A549 (cell line): ENCODE measurements at regions not wholly inside any gene's neighbourhood (a gene's known extent, or its start where the extent isn't known, plus 50 kb on each side); places are given as distances from the start of the nearest gene placed in this dataset.

ENCODE experiments used
- ATAC-seq, 2 experiments: fragments of 200-7000 bp in 1 of 2; fragments of >200 bp in 1 of 2; cut with Nextera tagmentation in 1 of 2; cut with Tn5 transposase in 1 of 2; 3 replicates each; pipeline versions ENCODE4 v1.8.0 to v1.9.1; 2018 to 2020; ENCODE audit warnings: mild to moderate bottlenecking in 1 of 2, moderate library complexity in 1 of 2
- CTCF ChIA-PET: fragments of 300-600 bp; sonication (Branson Sonifier 250); formaldehyde crosslinking; extraction: SDS; loops from one replicate; lab custom pipeline; 2021; ENCODE audit warnings: antibody characterized with exemption, inconsistent platforms; lab: Yijun Ruan, JAX
- POLR2A ChIA-PET: fragments of 350-600 bp; formaldehyde crosslinking; extraction: SDS; loops from one replicate; lab custom pipeline; 2021; ENCODE audit warnings: antibody characterized with exemption, inconsistent platforms; lab: Yijun Ruan, JAX
- DNase-seq, 2 experiments: peaks; one replicate each; pipeline versions ENCODE4 v3.0.0 to v3.0.0-alpha.2; 2011 to 2016; ENCODE audit warnings: low read depth in 1 of 2, low spot score in 1 of 2
- FAIRE-seq: peaks from 2 replicates; lab custom pipeline; 2011; peaks lifted over from hg19 to GRCh38; lab: Jason Lieb, UNC
- H3K27ac ChIP-seq, 2 experiments: fragments of >200 bp; sonication (Bioruptor Twin); formaldehyde crosslinking; 3 replicates each; pipeline ENCODE4 v1.5.1; 2016 to 2017
- H3K4me1 ChIP-seq: fragments of >200 bp; sonication (Bioruptor Twin); formaldehyde crosslinking; 3 replicates; pipeline ENCODE4 v1.6.1; 2016
- H3K4me2 ChIP-seq: fragments of >200 bp; sonication (Bioruptor Twin); formaldehyde crosslinking; 3 replicates; pipeline ENCODE4 v1.6.1; 2016
- H3K4me3 ChIP-seq: fragments of >200 bp; sonication (Bioruptor Twin); formaldehyde crosslinking; 3 replicates; pipeline ENCODE4 v1.5.1; 2016
- H3K9me3 ChIP-seq: fragments of >200 bp; sonication (Bioruptor Twin); formaldehyde crosslinking; 3 replicates; pipeline ENCODE4 v1.6.1; 2016
- CBX8 ChIP-seq: fragments of 200-600 bp; sonication (generic); IDR thresholded peaks from 2 replicates; pipeline ENCODE4 v1.6.1; 2016
- E2F6 ChIP-seq: IDR thresholded peaks from 2 replicates; pipeline ENCODE4 v1.6.1; 2012; ENCODE audit warnings: low read depth, borderline replicate concordance
- ESRRA ChIP-seq: fragments of 150-350 bp; IDR thresholded peaks from 2 replicates; pipeline ENCODE4 v1.6.1; 2014; ENCODE audit warnings: mild to moderate bottlenecking, low read length, borderline replicate concordance
- FOSB ChIP-seq: fragments of 250-450 bp; sonication (Bioruptor Pico); IDR thresholded peaks from 2 replicates; pipeline ENCODE4 v1.5.0; 2020; ENCODE audit warnings: mild to moderate bottlenecking, moderate library complexity
- FOSL2 ChIP-seq, 2 experiments: fragments of 450-650 bp in 1 of 2; fragments of >200 bp in 1 of 2; sonication (Bioruptor Twin) in 1 of 2; formaldehyde crosslinking; IDR thresholded peaks; 2 replicates each; pipeline versions ENCODE4 v1.5.0 to v1.6.1; 2016 to 2020; ENCODE audit warnings: mild to moderate bottlenecking in 1 of 2, moderate library complexity in 1 of 2
- FOXS1 ChIP-seq: fragments of 250-450 bp; sonication (Bioruptor Pico); IDR thresholded peaks from 2 replicates; pipeline ENCODE4 v1.5.0; 2020; ENCODE audit warnings: mild to moderate bottlenecking, moderate library complexity
- HEYL ChIP-seq: fragments of 250-450 bp; sonication (Bioruptor Pico); IDR thresholded peaks from 2 replicates; pipeline ENCODE4 v1.8.0; 2021; ENCODE audit warnings: mild to moderate bottlenecking, moderate library complexity
- HOXB13 ChIP-seq: fragments of 250-450 bp; sonication (Bioruptor Pico); IDR thresholded peaks from 2 replicates; pipeline ENCODE4 v1.5.0; 2020; ENCODE audit warnings: low read depth, mild to moderate bottlenecking, moderate library complexity
- HOXB5 ChIP-seq: fragments of 250-450 bp; sonication (Bioruptor Pico); IDR thresholded peaks from 2 replicates; pipeline ENCODE4 v1.5.0; 2020; ENCODE audit warnings: mild to moderate bottlenecking, moderate library complexity
- KDM1A ChIP-seq: fragments of 200-600 bp; sonication (generic); IDR thresholded peaks from 2 replicates; pipeline ENCODE4 v1.6.1; 2016; ENCODE audit warnings: low read depth, mild to moderate bottlenecking
- MYC ChIP-seq: IDR thresholded peaks from 2 replicates; pipeline ENCODE4 v1.6.1; 2012; ENCODE audit warnings: mild to moderate bottlenecking, inconsistent platforms, low read length, improper control_type of control experiment, borderline replicate concordance
- NR3C1 ChIP-seq: fragments of >200 bp; sonication (Bioruptor Twin); formaldehyde crosslinking; IDR thresholded peaks from 3 replicates; pipeline ENCODE4 v1.6.1; 2017
- POLR2AphosphoS2 ChIP-seq: conservative IDR thresholded peaks from 2 replicates; pipeline ENCODE4 v1.6.1; 2012; ENCODE audit warnings: low read length, improper control_type of control experiment, inconsistent platforms
- RAD21 ChIP-seq, 2 experiments: fragments of >200 bp in 1 of 2; sonication (Bioruptor Twin) in 1 of 2; formaldehyde crosslinking in 1 of 2; IDR thresholded peaks in 1 of 2; conservative IDR thresholded peaks in 1 of 2; 2 replicates in 1 of 2; 3 replicates in 1 of 2; pipeline ENCODE4 v1.6.1; 2012 to 2018; ENCODE audit warnings: inconsistent platforms in 1 of 2
- RCOR1 ChIP-seq: fragments of 150-350 bp; IDR thresholded peaks from 2 replicates; pipeline ENCODE4 v1.6.1; 2014; ENCODE audit warnings: antibody characterized with exemption, low read length, low read depth
- SREBF2 ChIP-seq: fragments of 450-650 bp; IDR thresholded peaks from 2 replicates; pipeline ENCODE4 v1.6.1; 2014; ENCODE audit warnings: mild to moderate bottlenecking, moderate library complexity
- ZC3H11A ChIP-seq: fragments of 450-650 bp; IDR thresholded peaks from 2 replicates; pipeline ENCODE4 v1.6.1; 2014; ENCODE audit warnings: antibody characterized with exemption, mild to moderate bottlenecking
- ZNF302 ChIP-seq: fragments of 250-450 bp; sonication (Bioruptor Pico); IDR thresholded peaks from 2 replicates; pipeline ENCODE4 v1.9.0; 2021; ENCODE audit warnings: inconsistent platforms, mild to moderate bottlenecking, moderate library complexity
- ZSCAN20 ChIP-seq: fragments of 250-450 bp; sonication (Bioruptor Pico); IDR thresholded peaks from 2 replicates; pipeline ENCODE4 v1.8.0; 2022; ENCODE audit warnings: mild to moderate bottlenecking, moderate library complexity
- WGBS: methylation state at CpG from one replicate; pipeline ENCODE4 v1.1.6; 2017; ENCODE audit errors: missing lambda C conversion rate; 5-methylcytosine and 5-hydroxymethylcytosine counted together
- TF ChIP-seq, protein P1 (sequence below): fragments of 250-450 bp; sonication (Bioruptor Pico); IDR thresholded peaks from 2 replicates; pipeline ENCODE4 v1.5.0; 2021; ENCODE audit warnings: mild to moderate bottlenecking, moderate library complexity, borderline replicate concordance

- CTCF ChIA-PET: no interaction called here
- no peak for FAIRE-seq
- POLR2A ChIA-PET: no interaction called here
- H3K9me3 ChIP-seq: no peaks in the 10 kb centered on the region
- DNase-seq: peak in 1 of 2 experiments; percentile 2
- H3K27ac ChIP-seq: no peak overlapping the region
- no peak overlapping the region for H3K4me3 ChIP-seq
- no peak for TF ChIP-seq E2F6
- no peak for TF ChIP-seq POLR2AphosphoS2
- TF ChIP-seq HOXB13 (CRISPR knock-in tag): no peak
- TF ChIP-seq HOXB5 (CRISPR knock-in tag): no peak
- TF ChIP-seq MYC: no peak
- TF ChIP-seq, protein P1, sequence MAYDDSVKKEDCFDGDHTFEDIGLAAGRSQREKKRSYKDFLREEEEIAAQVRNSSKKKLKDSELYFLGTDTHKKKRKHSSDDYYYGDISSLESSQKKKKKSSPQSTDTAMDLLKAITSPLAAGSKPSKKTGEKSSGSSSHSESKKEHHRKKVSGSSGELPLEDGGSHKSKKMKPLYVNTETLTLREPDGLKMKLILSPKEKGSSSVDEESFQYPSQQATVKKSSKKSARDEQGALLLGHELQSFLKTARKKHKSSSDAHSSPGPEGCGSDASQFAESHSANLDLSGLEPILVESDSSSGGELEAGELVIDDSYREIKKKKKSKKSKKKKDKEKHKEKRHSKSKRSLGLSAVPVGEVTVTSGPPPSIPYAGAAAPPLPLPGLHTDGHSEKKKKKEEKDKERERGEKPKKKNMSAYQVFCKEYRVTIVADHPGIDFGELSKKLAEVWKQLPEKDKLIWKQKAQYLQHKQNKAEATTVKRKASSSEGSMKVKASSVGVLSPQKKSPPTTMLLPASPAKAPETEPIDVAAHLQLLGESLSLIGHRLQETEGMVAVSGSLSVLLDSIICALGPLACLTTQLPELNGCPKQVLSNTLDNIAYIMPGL: no peak
- TF ChIP-seq RAD21 (conservative IDR thresholded peaks at IDR 0.05 in 1 of 2, IDR thresholded peaks at IDR 0.05 in 1 of 2): no peak
- no peak for TF ChIP-seq CBX8
- no peak for TF ChIP-seq RCOR1
- TF ChIP-seq HEYL (CRISPR knock-in tag): no peak
- no peaks in the 10 kb centered on the region for H3K4me1 ChIP-seq
- H3K4me2 ChIP-seq: no peak overlapping the region
- no peak for ATAC-seq
These were observed 280.3 kb upstream of the UGT8 start for GRCh38 chr4:114318309-114318708.

DNA sequence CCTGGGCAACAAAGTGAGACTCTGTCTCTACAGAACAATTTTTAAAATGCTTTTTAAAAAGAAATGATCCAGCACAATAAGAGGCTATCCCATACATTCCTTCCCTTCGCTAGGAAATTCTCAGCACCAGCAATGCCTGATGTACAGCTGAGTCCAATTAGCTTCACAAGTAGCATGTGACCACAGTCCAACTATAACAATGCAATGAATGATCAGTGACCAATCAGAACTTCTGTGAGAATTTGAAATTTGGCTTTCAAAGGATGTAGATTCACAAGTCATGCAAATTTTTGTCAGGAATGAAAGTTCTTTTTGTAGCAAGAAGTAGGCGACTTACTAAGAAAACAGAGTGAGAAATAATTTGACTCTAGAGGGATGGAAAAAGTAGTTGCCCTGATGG is 278.5 kb upstream of the UGT8 start:
- Histone ChIP-seq H3K4me3 (no peak overlapping the region), H3K4me1 (no peaks in the 10 kb centered on the region)
- POLR2A ChIA-PET: no interaction called here
- no peak for DNase-seq
- TF ChIP-seq KDM1A (no peak), ESRRA (no peak), FOSB (CRISPR knock-in tag) (no peak), FOSL2 (IDR thresholded peaks at IDR 0.05) (no peak), FOSL2 (CRISPR knock-in tag; IDR thresholded peaks at IDR 0.05) (no peak), SREBF2 (no peak), RCOR1 (no peak)
- TF ChIP-seq, all 56 proteins: peak for 0
- CTCF ChIA-PET: no interaction called here
- FAIRE-seq (no peak), ATAC-seq (no peak)
- Histone ChIP-seq H3K9me3 (no peaks in the 10 kb centered on the region), H3K4me2 (no peak overlapping the region), H3K27ac (no peak overlapping the region)
- WGBS: 76% methylated on average over 2 of the region's 2 CpGs

GRCh38 chr4:114321366-114321765 is 277.2 kb upstream of the UGT8 start:
- Histone ChIP-seq H3K9me3 (no peaks in the 10 kb centered on the region), H3K4me1 (no peaks in the 10 kb centered on the region), H3K4me3 (no peak overlapping the region), H3K4me2 (no peak overlapping the region), H3K27ac (no peak overlapping the region)
- ChIA-PET POLR2A (no interaction called here), CTCF (no interaction called here)
- DNase-seq (no peak), FAIRE-seq (no peak), ATAC-seq (no peak)
- TF ChIP-seq, protein P1: no peak
- TF ChIP-seq RCOR1: no peak
- TF ChIP-seq ZC3H11A: no peak
- no peak for TF ChIP-seq KDM1A
- TF ChIP-seq NR3C1: no peak
- no peak for TF ChIP-seq HEYL (CRISPR knock-in tag)
- TF ChIP-seq FOXS1 (CRISPR knock-in tag): no peak
- TF ChIP-seq ZNF302: no peak
- no peak for TF ChIP-seq ZSCAN20 (CRISPR knock-in tag)
- 68% methylated on average over 3 of the region's 3 CpGs for WGBS
